ENCODE measurements at regions not wholly inside any gene's neighbourhood (a gene's known extent, or its start where the extent isn't known, plus 50 kb on each side); places are given as distances from the start of the nearest gene placed in this dataset.

- Mint-ChIP-seq H3K27ac (ENCODE audit: unreplicated experiment) (no peak overlapping the region), H3K27me3 (ENCODE audit: unreplicated experiment) (no peaks in the 10 kb centered on the region), H3K4me1 (ENCODE audit: unreplicated experiment) (no peaks in the 10 kb centered on the region), H3K9me3 (ENCODE audit: unreplicated experiment) (no peaks in the 10 kb centered on the region), H3K4me3 (ENCODE audit: unreplicated experiment) (no peak overlapping the region), H3K36me3 (ENCODE audit: low read depth, unreplicated experiment) (no peaks in the 10 kb centered on the region)
- DNase-seq (ENCODE audit: low spot score): no peak
- TF ChIP-seq CTCF (IDR thresholded peaks at IDR 0.05; ENCODE audit: unreplicated experiment): no peak
Measured at GRCh38 chr21:16072737-16073136, 343.0 kb downstream of the USP25 start.

GRCh38 chr21:16073586-16073985, 343.8 kb downstream of the USP25 start:
- Mint-ChIP-seq H3K36me3 (ENCODE audit: low read depth, unreplicated experiment) (no peaks in the 10 kb centered on the region), H3K27me3 (ENCODE audit: unreplicated experiment) (no peaks in the 10 kb centered on the region), H3K27ac (ENCODE audit: unreplicated experiment) (no peak overlapping the region), H3K9me3 (ENCODE audit: unreplicated experiment) (no peaks in the 10 kb centered on the region), H3K4me3 (ENCODE audit: unreplicated experiment) (no peak overlapping the region), H3K4me1 (ENCODE audit: unreplicated experiment) (no peaks in the 10 kb centered on the region)
- DNase-seq (ENCODE audit: low spot score): no peak
- no peak for TF ChIP-seq CTCF (IDR thresholded peaks at IDR 0.05; ENCODE audit: unreplicated experiment)

- TF ChIP-seq CTCF (IDR thresholded peaks at IDR 0.05; ENCODE audit: unreplicated experiment): no peak
Measured at GRCh38 chr21:16074950-16075489, 345.2 kb downstream of the USP25 start.

GRCh38 chr21:16075649-16076282, 346.0 kb downstream of the USP25 start:
- H3K27ac Mint-ChIP-seq (ENCODE audit: unreplicated experiment): no peak overlapping the region

More at GRCh38 chr21:16074950-16075489, 345.2 kb downstream of the USP25 start:
- Mint-ChIP-seq H3K9me3 (ENCODE audit: unreplicated experiment) (no peaks in the 10 kb centered on the region), H3K36me3 (ENCODE audit: low read depth, unreplicated experiment) (no peaks in the 10 kb centered on the region), H3K4me3 (ENCODE audit: unreplicated experiment) (no peak overlapping the region), H3K27me3 (ENCODE audit: unreplicated experiment) (no peaks in the 10 kb centered on the region), H3K4me1 (ENCODE audit: unreplicated experiment) (no peaks in the 10 kb centered on the region), H3K27ac (ENCODE audit: unreplicated experiment) (no peak overlapping the region)
- DNase-seq (ENCODE audit: low spot score): no peak

More at GRCh38 chr21:16075649-16076282, 346.0 kb downstream of the USP25 start:
- no peaks in the 10 kb centered on the region for H3K36me3 Mint-ChIP-seq (ENCODE audit: low read depth, unreplicated experiment)
- no peak overlapping the region for H3K4me3 Mint-ChIP-seq (ENCODE audit: unreplicated experiment)
- no peak for DNase-seq (ENCODE audit: low spot score)
- H3K9me3 Mint-ChIP-seq (ENCODE audit: unreplicated experiment): no peaks in the 10 kb centered on the region
- no peaks in the 10 kb centered on the region for H3K4me1 Mint-ChIP-seq (ENCODE audit: unreplicated experiment)
- H3K27me3 Mint-ChIP-seq (ENCODE audit: unreplicated experiment): no peaks in the 10 kb centered on the region
- TF ChIP-seq CTCF (IDR thresholded peaks at IDR 0.05; ENCODE audit: unreplicated experiment): no peak
